Psoas muscle (tissue), 7 donors: ENCODE measurements at regions not wholly inside any gene's neighbourhood (a gene's known extent, or its start where the extent isn't known, plus 50 kb on each side); places are given as distances from the start of the nearest gene placed in this dataset.
"Not testable (repeated sequence)": the region's sequence is repeated elsewhere in the genome, so short reads cannot be mapped to it uniquely, and the experiment has no call there.

Source experiments
- ATAC-seq, 4 donors: fragments of 200-7000 bp; cut with Tn5 transposase; one replicate each; pipeline ENCODE4 v1.9.1; 2020; ENCODE audit warnings: moderate library complexity in 3 of 4, mild to moderate bottlenecking in 2 of 4
- DNase-seq, 2 donors: peaks; one replicate each; pipeline ENCODE4 v3.0.0-alpha.2; 2020
- H3K27ac ChIP-seq: fragments of 200-600 bp; one replicate; pipeline ENCODE4 v1.8.0; 2022
- H3K27me3 ChIP-seq, 3 donors: fragments of 200-600 bp in 1 of 3; one replicate each; pipeline versions ENCODE4 v1.6.1 to v1.8.0; 2013 to 2022; ENCODE audit warnings: low read length in 2 of 3, mild to moderate bottlenecking in 2 of 3, moderate library complexity in 1 of 3; ENCODE audit not compliant: insufficient read depth in 3 of 3
- H3K36me3 ChIP-seq, 2 donors: fragments of 200-600 bp in 1 of 2; one replicate each; pipeline versions ENCODE4 v1.6.1 to v1.8.0; 2013 to 2022; ENCODE audit warnings: low read depth in 1 of 2, mild to moderate bottlenecking in 1 of 2, moderate library complexity in 1 of 2; ENCODE audit not compliant: insufficient read depth in 1 of 2
- H3K4me1 ChIP-seq: fragments of 200-600 bp; one replicate; pipeline ENCODE4 v1.8.0; 2022
- H3K4me3 ChIP-seq: fragments of 200-600 bp; one replicate; pipeline ENCODE4 v1.8.0; 2022; ENCODE audit warnings: mild to moderate bottlenecking
- H3K9me3 ChIP-seq: fragments of 200-600 bp; one replicate; pipeline ENCODE4 v1.8.0; 2022
- CTCF ChIP-seq: fragments of 200-600 bp; IDR thresholded peaks from one replicate; pipeline ENCODE4 v1.8.0; 2022; ENCODE audit warnings: antibody characterized with exemption
- WGBS, 3 donors: extraction: QIAGEN DNeasy Blood & Tissue Kit; methylation state at CpG; one replicate each; pipeline versions ENCODE4 v1.1.6 to v1.1.7; 2013; 5-methylcytosine and 5-hydroxymethylcytosine counted together
- intact Hi-C, 2 donors: fragments of 100-400 bp; cut with DNase I; formaldehyde crosslinking; loops; one replicate each; pipeline versions ENCODE4 v1.11.0 to v1.14.2; 2022
- donor health status: healthy with polysubstance abuse.
- donor health status: DM: no; HTN: no; CAD: no; lungs with moderate emphysema.
- donor health status: Bipolar disorder and iron deficiency.
- donor health status: healthy.
- donor health status: DM: yes; HTN: yes; CAD: no.
- donor health status: DM: no; HTN: no; CAD: no.
- donor health status: DM: yes; HTN: yes; CAD: no.

DNA sequence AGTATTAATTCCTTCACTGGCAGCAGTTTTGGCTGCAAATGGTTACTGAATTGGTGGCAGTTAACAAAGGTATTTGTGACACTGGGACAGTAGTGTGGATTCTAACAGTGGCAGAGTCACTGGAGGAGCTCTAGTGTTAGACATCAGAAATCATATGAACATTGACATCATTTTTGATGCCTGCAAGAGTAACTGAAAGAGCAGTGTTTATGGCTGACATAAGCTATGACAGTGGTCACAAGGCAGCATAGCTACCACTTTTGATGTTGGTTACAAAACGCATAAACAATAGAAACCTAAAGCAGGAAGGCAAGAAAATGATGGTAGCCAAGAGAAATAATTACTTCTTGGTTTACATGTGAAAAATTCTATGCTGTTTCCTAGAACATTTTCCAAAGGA lies 326.7 kb upstream of the MAN1A1 start:
- no peak for ATAC-seq
- no peak for DNase-seq
- no peak for TF ChIP-seq CTCF
- no peaks in the 10 kb centered on the region for H3K27me3 ChIP-seq
- intact Hi-C loops, result no loop called here
- no peaks in the 10 kb centered on the region for H3K9me3 ChIP-seq
- H3K4me1 ChIP-seq, result no peaks in the 10 kb centered on the region
- no peak overlapping the region for H3K27ac ChIP-seq
- WGBS, 3 donors, result 56 to 71% (median 64%) methylated on average over 1 of the region's 1 CpG
- no peak overlapping the region for H3K4me3 ChIP-seq
- H3K36me3 ChIP-seq, result no peaks in the 10 kb centered on the region

DNA sequence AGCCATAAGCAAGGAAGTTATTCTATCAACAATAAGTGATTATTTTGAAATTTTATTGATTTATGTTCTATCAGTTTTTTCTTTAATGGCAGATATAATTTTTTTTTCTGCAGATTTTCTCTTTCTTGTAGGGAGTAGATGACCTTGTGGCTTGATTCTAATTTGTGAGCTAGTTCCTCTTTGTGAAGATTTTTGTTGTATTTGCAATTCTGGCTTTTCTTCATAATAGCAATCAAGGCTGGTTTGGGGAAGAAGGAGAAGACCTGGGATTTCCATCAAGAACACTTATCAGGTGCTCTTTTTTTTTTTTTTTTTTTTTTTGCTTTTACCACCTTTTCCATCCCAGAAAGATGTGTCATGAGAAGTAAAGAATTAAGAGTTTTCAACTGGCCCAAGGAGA lies 324.2 kb upstream of the MAN1A1 start:
- H3K4me3 ChIP-seq, result no peak overlapping the region

DNA sequence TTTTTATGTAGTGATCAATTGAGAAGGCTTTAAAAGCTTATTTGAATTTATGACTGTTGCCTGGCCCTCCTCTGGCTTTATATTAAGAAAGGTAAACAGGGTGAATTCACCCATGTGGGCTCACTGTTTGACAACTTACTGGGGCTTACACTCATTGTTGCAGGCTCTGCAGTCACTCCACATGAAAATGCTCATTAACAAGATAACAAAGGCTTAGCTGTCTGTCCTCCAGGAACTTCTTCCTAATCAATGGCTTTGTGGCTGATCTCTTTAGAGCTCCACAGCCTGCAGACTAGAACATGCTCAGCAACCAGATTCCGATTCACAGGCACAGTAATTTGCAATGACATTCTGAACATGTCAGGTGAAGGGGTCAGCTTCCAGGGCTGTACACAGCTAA lies 323.2 kb upstream of the MAN1A1 start:
- DNase-seq (no peak), ATAC-seq (no peak)
- TF ChIP-seq CTCF, result no peak
- no peaks in the 10 kb centered on the region for H3K36me3 ChIP-seq
- intact Hi-C loops, result no loop called here
- whole genome bisulfite sequencing, 3 donors, result 49 to 78% (median 51%) methylated on average over 1 of the region's 1 CpG
- H3K27ac ChIP-seq, result no peak overlapping the region
- no peaks in the 10 kb centered on the region for H3K27me3 ChIP-seq
- H3K4me3 ChIP-seq, result no peak overlapping the region
- H3K9me3 ChIP-seq, result no peaks in the 10 kb centered on the region
- H3K4me1 ChIP-seq, result no peaks in the 10 kb centered on the region

More for the DNA sequence above, 324.2 kb upstream of the MAN1A1 start:
- no peak for ATAC-seq
- no peak overlapping the region for H3K27ac ChIP-seq
- TF ChIP-seq CTCF, result no peak
- no peaks in the 10 kb centered on the region for H3K9me3 ChIP-seq
- DNase-seq, result no peak
- no peaks in the 10 kb centered on the region for H3K36me3 ChIP-seq
- H3K4me1 ChIP-seq, result no peaks in the 10 kb centered on the region
- H3K27me3 ChIP-seq, result no peaks in the 10 kb centered on the region
- intact Hi-C loops, result no loop called here

DNA sequence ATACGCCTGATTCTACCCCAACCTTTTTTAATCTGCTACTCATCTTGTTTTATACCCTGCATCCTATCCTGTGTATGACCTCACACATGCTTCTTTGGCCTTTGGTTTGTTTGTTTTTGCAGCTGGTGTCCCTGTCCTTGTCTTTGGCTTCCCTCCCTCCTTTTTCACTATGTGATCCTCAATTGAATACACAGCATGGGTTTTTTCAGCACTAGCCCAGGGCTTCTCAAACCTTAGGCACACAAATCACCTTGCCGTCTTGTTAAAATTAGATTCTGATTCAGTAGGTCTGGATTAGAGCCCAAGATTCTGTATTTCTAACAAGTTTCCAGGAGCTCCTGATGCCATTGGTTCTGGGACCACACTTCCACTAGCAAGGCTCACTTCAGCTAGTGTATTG lies 321.5 kb upstream of the MAN1A1 start:
- H3K4me3 ChIP-seq, result no peak overlapping the region
- H3K4me1 ChIP-seq, result no peaks in the 10 kb centered on the region
- DNase-seq (no peak), ATAC-seq (no peak)
- intact Hi-C loops, result no loop called here
- H3K27me3 ChIP-seq, result no peaks in the 10 kb centered on the region
- no peak overlapping the region for H3K27ac ChIP-seq
- H3K36me3 ChIP-seq, result no peaks in the 10 kb centered on the region
- WGBS, 3 donors, result 74 to 83% (median 74%) methylated on average over 2 of the region's 2 CpGs
- TF ChIP-seq CTCF, result no peak
- no peaks in the 10 kb centered on the region for H3K9me3 ChIP-seq

- no peak overlapping the region for H3K27ac ChIP-seq
- intact Hi-C loops, result no loop called here
Observed at GRCh38 chr6:119669221-119669620, 319.7 kb upstream of the MAN1A1 start.

DNA sequence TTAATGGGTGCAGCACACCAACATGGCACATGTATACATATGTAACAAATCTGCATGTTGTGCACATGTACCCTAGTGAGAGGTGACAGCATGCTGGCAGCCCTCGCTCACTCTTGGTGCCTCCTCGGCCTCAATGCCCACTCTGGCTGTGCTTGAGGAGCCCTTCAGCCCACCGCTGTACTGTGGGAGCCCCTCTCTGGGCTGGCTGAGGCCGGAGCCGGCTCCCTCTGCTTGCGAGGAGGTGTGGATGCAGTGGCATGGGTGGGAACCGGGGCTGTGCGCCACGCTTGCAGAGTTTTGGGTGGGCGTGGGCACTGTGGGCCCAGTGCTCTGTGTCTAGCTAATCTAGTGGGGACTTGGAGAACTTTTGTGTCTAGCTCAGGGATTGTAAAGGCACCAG lies 315.9 kb upstream of the MAN1A1 start:
- H3K4me3 ChIP-seq, H3K4me1 ChIP-seq, H3K27ac ChIP-seq, DNase-seq, H3K9me3 ChIP-seq, ATAC-seq, intact Hi-C loops, H3K27me3 ChIP-seq, H3K36me3 ChIP-seq: not testable (repeated sequence)
- 86 to 95% (median 86%) methylated on average over 10 of the region's 10 CpGs for WGBS, 3 donors

More at GRCh38 chr6:119669221-119669620, 319.7 kb upstream of the MAN1A1 start:
- no peak for TF ChIP-seq CTCF
- no peaks in the 10 kb centered on the region for H3K27me3 ChIP-seq
- no peak overlapping the region for H3K4me3 ChIP-seq
- no peaks in the 10 kb centered on the region for H3K36me3 ChIP-seq
- no peak for DNase-seq
- no peak for ATAC-seq
- H3K4me1 ChIP-seq, result no peaks in the 10 kb centered on the region
- H3K9me3 ChIP-seq, result no peaks in the 10 kb centered on the region
